Stimulated activated naive CD8-positive, alpha-beta T cell treated with anti-CD3 and anti-CD28 coated beads, Interleukin-15, amount 100 ng/mL, for 72 hours (primary cell): ENCODE measurements at regions not wholly inside any gene's neighbourhood (a gene's known extent, or its start where the extent isn't known, plus 50 kb on each side); places are given as distances from the start of the nearest gene placed in this dataset.
"Not testable (repeated sequence)": the region's sequence is repeated elsewhere in the genome, so short reads cannot be mapped to it uniquely, and the experiment has no call there.

Source experiments
- ATAC-seq: fragments of 150-1000 bp; cut with Tn5 transposase; 2 replicates; pipeline ENCODE4 v1.10.0; 2021; ENCODE audit warnings: mild to moderate bottlenecking, moderate library complexity
- DNase-seq, 2 donors: peaks; one replicate each; pipeline ENCODE4 v3.0.0; 2021 to 2022
- H3K27ac Mint-ChIP-seq, 2 donors: one replicate each; pipeline ENCODE4 v1.8.0; 2022; ENCODE audit warnings: mild to moderate bottlenecking in 2 of 2, mixed read lengths in 2 of 2, moderate library complexity in 2 of 2
- H3K27me3 Mint-ChIP-seq: one replicate; pipeline ENCODE4 v1.8.0; 2022; ENCODE audit warnings: mixed read lengths
- H3K4me1 Mint-ChIP-seq: one replicate; pipeline ENCODE4 v1.8.0; 2022; ENCODE audit warnings: mild to moderate bottlenecking, mixed read lengths
- H3K4me3 Mint-ChIP-seq, 2 donors: one replicate each; pipeline ENCODE4 v1.8.0; 2022; ENCODE audit warnings: mild to moderate bottlenecking in 2 of 2, mixed read lengths in 2 of 2, moderate library complexity in 1 of 2
- H3K9me3 Mint-ChIP-seq, 2 donors: one replicate each; pipeline ENCODE4 v1.8.0; 2022; ENCODE audit warnings: mixed read lengths in 2 of 2

DNA sequence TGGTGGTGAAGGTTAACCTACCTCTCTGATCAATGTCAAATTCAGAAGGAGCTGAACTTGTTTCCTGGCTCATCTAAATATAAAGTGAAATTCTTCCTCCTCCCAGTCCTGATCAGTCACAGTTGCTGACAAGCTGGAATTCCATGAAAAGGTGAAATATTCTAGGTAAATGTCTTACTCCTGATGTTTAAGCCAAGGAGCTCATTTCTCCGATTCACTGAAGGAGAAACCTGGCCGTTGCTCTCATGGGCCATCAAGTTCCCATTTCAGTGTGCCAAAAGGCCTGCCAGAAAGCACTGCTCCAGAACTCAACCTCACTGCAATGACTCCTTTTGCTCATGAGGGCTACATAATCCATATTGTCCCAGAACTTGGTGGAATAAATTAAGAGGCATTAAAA is 707.5 kb downstream of the GALC start:
- H3K27me3 Mint-ChIP-seq, result no peaks in the 10 kb centered on the region
- H3K27ac Mint-ChIP-seq, result no peak overlapping the region
- no peak for DNase-seq
- no peak for ATAC-seq
- no peaks in the 10 kb centered on the region for H3K4me1 Mint-ChIP-seq
- H3K9me3 Mint-ChIP-seq, result peaks cover 14% of the 10 kb centered on the region in 2 donors
- no peak overlapping the region for H3K4me3 Mint-ChIP-seq

DNA sequence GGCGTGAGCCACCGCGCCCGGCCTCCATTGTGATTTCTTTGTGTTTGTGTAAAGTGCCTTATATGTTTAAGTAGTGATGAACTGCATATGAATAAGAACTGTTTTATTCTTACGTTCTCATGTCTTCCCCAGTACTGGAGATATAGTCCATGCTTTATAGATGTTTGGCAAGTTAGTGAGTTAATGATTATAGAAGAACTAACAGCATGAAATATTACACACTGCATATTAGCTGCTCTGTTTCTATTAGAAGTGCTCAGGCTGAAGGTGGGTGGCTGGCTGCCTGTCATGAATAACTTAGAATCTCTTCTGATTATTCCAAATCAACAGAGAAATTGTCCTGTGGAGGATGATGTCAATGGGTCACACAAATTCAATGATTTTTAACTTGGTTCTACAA is 709.4 kb downstream of the GALC start:
- Mint-ChIP-seq H3K27me3 (no peaks in the 10 kb centered on the region), H3K27ac (no peak overlapping the region), H3K4me1 (no peaks in the 10 kb centered on the region), H3K9me3 (peaks cover 9% of the 10 kb centered on the region in 2 donors), H3K4me3 (no peak overlapping the region)
- ATAC-seq, result no peak
- no peak for DNase-seq

- ATAC-seq (no peak), DNase-seq (no peak)
- H3K27ac Mint-ChIP-seq, result no peak overlapping the region
- no peak overlapping the region for H3K4me3 Mint-ChIP-seq
- H3K27me3 Mint-ChIP-seq, result no peaks in the 10 kb centered on the region
- H3K9me3 Mint-ChIP-seq, result peaks cover 9% of the 10 kb centered on the region in 2 donors
- H3K4me1 Mint-ChIP-seq, result no peaks in the 10 kb centered on the region
Observed at GRCh38 chr14:87282266-87282665, 710.7 kb downstream of the GALC start.

DNA sequence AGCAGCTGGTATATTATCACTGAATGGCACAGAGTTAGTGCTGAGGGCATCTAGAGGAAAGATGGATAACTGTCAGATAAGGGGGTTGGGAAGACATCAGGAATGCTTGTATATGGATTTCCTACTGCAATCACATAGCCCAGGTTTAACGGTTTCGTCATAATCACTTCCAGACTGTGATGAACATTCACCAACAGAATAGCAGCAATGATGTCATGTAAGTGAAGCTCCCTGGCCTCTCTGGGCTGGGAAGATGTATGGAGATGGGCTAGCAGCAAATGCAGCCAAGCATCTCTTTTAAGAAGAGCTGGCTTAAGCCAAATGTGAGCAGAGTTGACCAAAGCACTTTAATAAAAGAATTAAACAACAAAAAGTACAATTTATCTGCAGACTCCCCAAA is 714.6 kb downstream of the GALC start:
- DNase-seq (no peak), ATAC-seq (no peak)
- Mint-ChIP-seq H3K27ac (no peak overlapping the region), H3K4me1 (no peaks in the 10 kb centered on the region), H3K4me3 (no peak overlapping the region), H3K27me3 (no peaks in the 10 kb centered on the region), H3K9me3 (peaks cover 4 to 15% of the 10 kb centered on the region in 2 donors)

DNA sequence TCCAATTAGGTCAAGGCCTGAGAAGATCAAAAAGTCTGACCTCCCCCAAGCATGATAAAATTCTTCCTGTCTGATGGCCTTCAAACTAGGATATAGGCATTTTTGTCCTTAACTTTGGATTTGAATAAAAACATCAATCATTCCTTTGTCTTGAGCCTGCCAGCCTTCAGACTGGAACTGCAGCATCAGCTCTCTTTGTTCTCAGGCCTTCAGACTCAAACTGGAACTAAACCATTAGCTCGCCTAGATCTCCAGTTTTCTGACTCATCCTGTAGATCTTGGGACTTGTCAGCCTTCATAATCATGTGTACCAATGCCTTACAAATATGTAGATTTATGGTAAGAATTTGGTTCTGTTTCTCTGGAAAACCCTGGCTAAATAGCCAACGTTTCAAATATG is 721.7 kb downstream of the GALC start:
- DNase-seq (no peak), ATAC-seq (no peak)

GRCh38 chr14:87268997-87269396 is 724.0 kb downstream of the GALC start:
- ATAC-seq (no peak), DNase-seq (no peak)
- Mint-ChIP-seq H3K27me3 (no peaks in the 10 kb centered on the region), H3K27ac (no peak overlapping the region), H3K4me3 (no peak overlapping the region), H3K4me1 (no peaks in the 10 kb centered on the region), H3K9me3 (peaks cover 5 to 36% of the 10 kb centered on the region in 2 donors)

More for the DNA sequence above, 721.7 kb downstream of the GALC start:
- Mint-ChIP-seq H3K27ac (no peak overlapping the region), H3K27me3 (no peaks in the 10 kb centered on the region), H3K4me1 (no peaks in the 10 kb centered on the region), H3K9me3 (peaks cover 5 to 37% of the 10 kb centered on the region in 2 donors), H3K4me3 (no peak overlapping the region)

DNA sequence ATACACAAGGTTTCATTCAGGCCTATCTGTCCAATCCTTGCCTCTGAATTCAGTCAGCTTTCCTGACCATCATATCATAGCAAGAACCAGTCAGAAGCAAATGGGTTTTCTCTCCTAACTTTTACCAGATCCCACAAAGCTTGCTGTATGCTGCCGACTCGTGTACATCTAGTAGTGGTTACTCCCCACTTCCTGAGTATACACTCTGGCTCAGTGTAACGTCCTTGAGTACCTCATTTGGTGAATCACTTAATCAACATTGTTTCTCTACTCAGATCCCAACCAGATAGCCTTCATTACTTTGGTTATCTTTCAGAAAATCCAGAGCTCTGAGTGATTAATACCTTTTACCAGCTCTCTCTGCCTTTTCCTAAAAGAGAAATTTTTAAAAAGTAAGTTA is 728.2 kb downstream of the GALC start:
- Mint-ChIP-seq H3K4me1 (no peaks in the 10 kb centered on the region), H3K27me3 (no peaks in the 10 kb centered on the region), H3K9me3 (peaks cover 5 to 16% of the 10 kb centered on the region in 2 donors), H3K4me3 (no peak overlapping the region), H3K27ac (no peak overlapping the region)
- DNase-seq (no peak), ATAC-seq (no peak)

DNA sequence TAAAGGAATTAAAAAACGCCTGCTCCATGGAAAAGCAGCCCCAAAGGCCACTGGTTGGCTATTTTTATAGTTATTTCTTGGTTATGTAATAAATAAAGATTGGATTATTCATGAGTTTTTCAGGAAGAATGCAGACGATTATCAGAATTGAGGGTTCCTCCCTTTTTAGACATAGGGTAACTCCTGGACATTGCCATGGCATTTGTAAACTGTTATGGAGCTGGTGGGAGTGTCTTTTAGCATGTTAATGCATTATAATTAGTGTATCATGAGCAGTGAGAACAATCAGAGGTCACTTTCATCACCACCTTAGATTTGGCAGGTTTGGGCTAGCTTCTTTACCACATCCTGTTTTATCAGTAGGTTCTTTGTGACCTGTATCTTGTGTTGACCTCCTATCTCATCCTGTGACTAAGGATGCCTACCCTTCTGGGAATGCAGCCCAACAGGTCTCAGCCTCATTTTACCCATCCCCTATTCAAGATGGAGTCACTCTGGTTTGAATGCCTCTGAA is 728.7 kb downstream of the GALC start:
- DNase-seq (no peak), ATAC-seq (no peak)
- Mint-ChIP-seq H3K27ac (no peak overlapping the region), H3K4me1 (no peaks in the 10 kb centered on the region), H3K4me3 (no peak overlapping the region), H3K27me3 (no peaks in the 10 kb centered on the region), H3K9me3 (peaks cover 9 to 12% of the 10 kb centered on the region in 2 donors)

DNA sequence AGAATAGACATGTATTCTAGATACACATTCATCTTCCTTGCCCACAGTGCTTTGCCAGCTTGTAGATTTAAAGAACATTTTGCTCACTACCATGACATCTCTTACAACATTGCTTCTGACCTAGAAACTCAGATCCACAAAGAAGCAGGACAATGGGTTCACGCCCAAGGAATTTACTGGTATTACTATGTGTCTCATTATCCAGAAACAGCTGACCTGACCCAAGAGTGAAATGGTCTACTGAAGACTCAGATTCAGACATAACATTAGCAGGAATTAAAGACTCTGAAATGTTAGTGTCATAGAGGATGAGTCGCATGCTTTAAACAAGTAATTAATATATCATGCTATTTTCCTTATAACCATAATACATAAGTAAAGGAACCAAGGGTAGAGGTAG is 731.4 kb downstream of the GALC start:
- peaks cover 12 to 23% of the 10 kb centered on the region in 2 donors for H3K9me3 Mint-ChIP-seq
- DNase-seq, result no peak
- ATAC-seq, result no peak
- H3K4me1 Mint-ChIP-seq, result no peaks in the 10 kb centered on the region
- H3K27me3 Mint-ChIP-seq, result no peaks in the 10 kb centered on the region
- H3K4me3 Mint-ChIP-seq, result no peak overlapping the region
- no peak overlapping the region for H3K27ac Mint-ChIP-seq

DNA sequence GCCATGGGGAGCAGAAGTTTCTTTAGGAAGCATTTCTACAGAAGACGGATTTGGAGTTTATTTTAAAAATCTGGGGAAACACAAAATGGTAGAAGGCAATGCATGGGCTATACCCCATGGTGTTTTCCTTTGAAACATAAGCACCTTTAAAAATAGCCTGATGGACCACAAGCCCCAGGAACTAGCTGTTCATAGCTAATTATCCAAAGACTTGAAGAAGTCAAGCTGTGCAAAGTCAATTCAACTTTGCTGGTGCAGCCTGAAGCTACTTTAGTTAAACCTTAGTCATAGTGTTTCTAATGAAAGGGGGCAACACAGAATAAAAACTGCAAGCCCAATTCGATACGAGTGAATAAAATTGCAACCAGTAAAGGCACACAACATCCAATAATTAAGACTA is 732.5 kb downstream of the GALC start:
- no peaks in the 10 kb centered on the region for H3K27me3 Mint-ChIP-seq
- no peak overlapping the region for H3K4me3 Mint-ChIP-seq
- no peaks in the 10 kb centered on the region for H3K4me1 Mint-ChIP-seq
- peaks cover 13 to 24% of the 10 kb centered on the region in 2 donors for H3K9me3 Mint-ChIP-seq
- ATAC-seq (no peak), DNase-seq (no peak)
- H3K27ac Mint-ChIP-seq, result no peak overlapping the region

GRCh38 chr14:87257421-87257820 is 735.6 kb downstream of the GALC start:
- Mint-ChIP-seq H3K4me1 (no peaks in the 10 kb centered on the region), H3K9me3 (peaks cover 13 to 23% of the 10 kb centered on the region in 2 donors), H3K27ac (no peak overlapping the region), H3K4me3 (no peak overlapping the region), H3K27me3 (no peaks in the 10 kb centered on the region)
- DNase-seq, result no peak
- ATAC-seq, result no peak

DNA sequence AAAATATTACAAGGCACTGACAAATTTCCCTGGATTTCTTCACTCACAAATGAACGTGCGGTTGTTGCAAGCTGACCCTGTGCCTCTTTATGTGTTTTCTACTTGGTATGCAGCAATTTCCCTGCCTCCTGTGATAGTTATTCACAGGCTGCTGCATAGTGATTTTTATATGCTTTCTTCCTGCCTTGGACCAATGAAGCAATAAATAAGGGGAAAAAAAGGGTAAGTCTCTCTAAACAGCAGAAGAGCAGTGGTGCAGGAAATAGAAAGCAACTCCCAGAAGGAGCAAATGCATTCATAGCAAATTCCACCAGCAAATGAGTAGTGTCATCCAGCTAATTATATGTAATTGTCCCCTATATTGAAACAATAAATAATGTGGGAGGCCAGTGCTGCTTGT is 737.9 kb downstream of the GALC start:
- Mint-ChIP-seq H3K27ac (peak overlapping the region in 1 of 2 donors; percentile 69), H3K27me3 (no peaks in the 10 kb centered on the region), H3K9me3 (peaks cover 10 to 23% of the 10 kb centered on the region in 2 donors), H3K4me3 (no peak overlapping the region), H3K4me1 (no peaks in the 10 kb centered on the region)
- DNase-seq (no peak), ATAC-seq (no peak)

GRCh38 chr14:87254331-87254874 is 738.6 kb downstream of the GALC start:
- Mint-ChIP-seq H3K27me3 (no peaks in the 10 kb centered on the region), H3K4me3 (no peak overlapping the region), H3K4me1 (no peaks in the 10 kb centered on the region), H3K27ac (peak overlapping the region in 1 of 2 donors; percentile 54), H3K9me3 (peaks cover 5 to 23% of the 10 kb centered on the region in 2 donors)
- no peak for ATAC-seq
- DNase-seq, result no peak

DNA sequence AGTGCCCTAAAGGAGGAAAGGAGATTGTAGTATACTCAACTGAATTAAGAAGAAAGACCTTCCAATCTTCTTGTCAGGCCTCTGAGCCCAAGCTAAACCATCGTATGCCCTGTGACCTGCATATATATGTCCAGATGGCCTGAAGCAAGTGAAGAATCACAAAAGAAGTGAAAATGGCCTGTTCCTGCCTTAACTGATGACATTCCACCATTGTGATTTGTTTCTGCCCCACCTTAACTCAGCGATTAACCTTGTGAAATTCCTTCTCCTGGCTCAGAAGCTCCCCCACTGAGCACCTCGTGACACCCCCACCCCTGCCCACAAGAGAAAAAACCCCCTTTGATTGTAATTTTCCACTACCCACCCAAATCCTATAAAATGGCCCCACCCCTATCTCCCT is 739.2 kb downstream of the GALC start:
- not testable (repeated sequence) for DNase-seq, H3K4me1 Mint-ChIP-seq, H3K4me3 Mint-ChIP-seq, H3K27me3 Mint-ChIP-seq, ATAC-seq
- Mint-ChIP-seq H3K27ac (peak overlapping the region in 1 of 2 donors; percentile 54), H3K9me3 (peaks cover 4 to 19% of the 10 kb centered on the region in 2 donors)

- DNase-seq (no peak), ATAC-seq (no peak)
- no peaks in the 10 kb centered on the region for H3K4me1 Mint-ChIP-seq
- H3K27ac Mint-ChIP-seq, result no peak overlapping the region
- H3K4me3 Mint-ChIP-seq, result no peak overlapping the region
- peaks cover 4 to 15% of the 10 kb centered on the region in 2 donors for H3K9me3 Mint-ChIP-seq
- no peaks in the 10 kb centered on the region for H3K27me3 Mint-ChIP-seq
Observed at GRCh38 chr14:87252103-87252502, 740.9 kb downstream of the GALC start.

GRCh38 chr14:87251011-87251410 is 742.0 kb downstream of the GALC start:
- no peak overlapping the region for H3K4me3 Mint-ChIP-seq
- H3K9me3 Mint-ChIP-seq, result peaks cover 7 to 9% of the 10 kb centered on the region in 2 donors
- no peak for DNase-seq
- H3K27me3 Mint-ChIP-seq, result no peaks in the 10 kb centered on the region
- H3K27ac Mint-ChIP-seq, result no peak overlapping the region
- no peaks in the 10 kb centered on the region for H3K4me1 Mint-ChIP-seq
- no peak for ATAC-seq
